HFF-Myc (cell line): ENCODE measurements at regions not wholly inside any gene's neighbourhood (a gene's known extent, or its start where the extent isn't known, plus 50 kb on each side); places are given as distances from the start of the nearest gene placed in this dataset.

Experiments used
- DNase-seq: peaks from one replicate; pipeline ENCODE4 v3.0.0-alpha.2; 2011; ENCODE audit warnings: low read depth; ENCODE audit errors: extremely low read depth
- H3K4me3 ChIP-seq: replicated peaks from 2 replicates; pipeline ENCODE4 v1.5.1; 2011; ENCODE audit warnings: low read depth, mild to moderate bottlenecking, control low read depth, low read length
- TF ChIP-seq, protein P1 (sequence below): IDR thresholded peaks from 2 replicates; pipeline ENCODE4 v1.5.1; 2012; ENCODE audit warnings: mild to moderate bottlenecking, low read depth, low read length, control low read depth; ENCODE audit errors: missing control alignments

DNA sequence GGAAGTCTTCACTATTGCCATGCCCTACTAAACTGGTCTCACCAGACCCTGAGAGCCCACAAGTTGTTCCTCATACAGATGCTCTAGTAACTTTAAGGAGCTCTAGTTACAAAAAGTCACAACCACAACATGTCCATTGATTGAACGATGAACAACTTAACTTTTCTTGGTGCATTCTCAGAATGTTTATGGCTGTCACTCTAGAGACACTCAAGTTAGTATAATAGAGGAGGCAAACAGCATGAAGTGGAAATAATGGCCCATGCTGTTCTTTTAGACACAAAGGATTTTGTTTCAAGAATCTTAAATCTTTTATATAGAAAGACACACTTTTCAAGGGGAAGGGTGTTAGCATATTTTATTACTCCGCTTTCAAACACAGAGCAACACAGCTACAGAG, 934.4 kb downstream of the HACE1 start:
- TF ChIP-seq, protein P1, sequence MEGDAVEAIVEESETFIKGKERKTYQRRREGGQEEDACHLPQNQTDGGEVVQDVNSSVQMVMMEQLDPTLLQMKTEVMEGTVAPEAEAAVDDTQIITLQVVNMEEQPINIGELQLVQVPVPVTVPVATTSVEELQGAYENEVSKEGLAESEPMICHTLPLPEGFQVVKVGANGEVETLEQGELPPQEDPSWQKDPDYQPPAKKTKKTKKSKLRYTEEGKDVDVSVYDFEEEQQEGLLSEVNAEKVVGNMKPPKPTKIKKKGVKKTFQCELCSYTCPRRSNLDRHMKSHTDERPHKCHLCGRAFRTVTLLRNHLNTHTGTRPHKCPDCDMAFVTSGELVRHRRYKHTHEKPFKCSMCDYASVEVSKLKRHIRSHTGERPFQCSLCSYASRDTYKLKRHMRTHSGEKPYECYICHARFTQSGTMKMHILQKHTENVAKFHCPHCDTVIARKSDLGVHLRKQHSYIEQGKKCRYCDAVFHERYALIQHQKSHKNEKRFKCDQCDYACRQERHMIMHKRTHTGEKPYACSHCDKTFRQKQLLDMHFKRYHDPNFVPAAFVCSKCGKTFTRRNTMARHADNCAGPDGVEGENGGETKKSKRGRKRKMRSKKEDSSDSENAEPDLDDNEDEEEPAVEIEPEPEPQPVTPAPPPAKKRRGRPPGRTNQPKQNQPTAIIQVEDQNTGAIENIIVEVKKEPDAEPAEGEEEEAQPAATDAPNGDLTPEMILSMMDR, result no peak
- no peak for DNase-seq
- no peak overlapping the region for H3K4me3 ChIP-seq

DNA sequence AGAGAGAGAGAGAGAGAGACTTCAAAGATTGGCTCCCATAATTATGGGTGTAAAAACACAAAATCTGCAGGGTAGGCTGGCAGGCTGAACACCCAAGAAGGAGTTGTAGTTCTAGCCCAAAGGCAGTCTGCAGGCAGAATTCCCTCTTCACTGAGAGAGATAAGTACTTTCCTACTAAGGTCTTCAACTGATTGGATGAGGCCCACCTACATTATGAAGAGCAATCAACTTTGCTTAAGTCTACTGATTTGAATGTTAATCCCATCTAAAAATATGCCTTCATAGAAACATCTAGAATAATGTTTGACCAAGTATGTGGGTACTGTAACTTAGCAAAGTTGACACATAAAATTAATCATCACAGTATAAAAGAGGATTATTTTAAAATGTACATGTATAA, 949.7 kb downstream of the HACE1 start:
- TF ChIP-seq, protein P1, result no peak
- H3K4me3 ChIP-seq, result no peak overlapping the region
- no peak for DNase-seq

DNA sequence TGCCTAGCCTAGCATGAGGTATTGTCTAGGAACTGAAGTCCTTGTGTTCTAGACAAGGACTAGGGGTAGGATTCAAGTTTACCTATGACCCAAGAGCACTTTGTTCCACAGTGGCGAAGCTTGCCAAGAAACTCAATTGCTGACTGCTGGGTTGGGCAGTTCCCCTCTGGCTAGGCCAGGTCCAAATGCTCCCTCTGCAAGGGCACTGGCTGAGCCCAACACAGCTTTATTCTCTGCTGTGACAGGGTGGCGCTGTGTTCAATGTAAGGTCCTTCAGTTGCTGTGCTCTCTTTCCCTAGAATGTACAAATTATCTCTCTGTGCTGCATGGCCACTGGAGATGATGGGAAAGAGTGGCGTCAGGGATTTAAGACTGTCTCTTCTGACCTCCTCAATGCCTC, 950.8 kb downstream of the HACE1 start:
- no peak overlapping the region for H3K4me3 ChIP-seq
- DNase-seq, result no peak
- TF ChIP-seq, protein P1, result no peak

DNA sequence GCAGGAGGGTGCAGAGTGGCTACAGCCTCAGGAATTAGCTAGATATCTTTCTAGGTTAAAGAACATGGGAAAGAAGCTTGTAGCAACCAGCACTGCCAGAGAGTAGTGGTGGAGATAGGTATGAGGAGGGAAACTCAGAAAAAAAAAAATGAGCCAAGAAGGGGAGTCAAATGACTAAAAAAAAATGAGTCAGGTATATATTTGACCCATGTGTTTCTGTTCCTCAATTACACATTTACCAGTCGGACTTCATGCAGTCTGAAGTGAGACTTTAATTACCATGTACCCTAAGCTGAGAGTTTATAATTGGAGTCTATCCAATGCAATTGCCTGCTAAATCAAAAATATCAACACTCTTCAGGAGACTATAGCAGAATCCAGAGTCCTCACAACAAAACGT, 964.6 kb downstream of the HACE1 start:
- TF ChIP-seq, protein P1, result no peak
- no peak for DNase-seq
- no peak overlapping the region for H3K4me3 ChIP-seq

DNA sequence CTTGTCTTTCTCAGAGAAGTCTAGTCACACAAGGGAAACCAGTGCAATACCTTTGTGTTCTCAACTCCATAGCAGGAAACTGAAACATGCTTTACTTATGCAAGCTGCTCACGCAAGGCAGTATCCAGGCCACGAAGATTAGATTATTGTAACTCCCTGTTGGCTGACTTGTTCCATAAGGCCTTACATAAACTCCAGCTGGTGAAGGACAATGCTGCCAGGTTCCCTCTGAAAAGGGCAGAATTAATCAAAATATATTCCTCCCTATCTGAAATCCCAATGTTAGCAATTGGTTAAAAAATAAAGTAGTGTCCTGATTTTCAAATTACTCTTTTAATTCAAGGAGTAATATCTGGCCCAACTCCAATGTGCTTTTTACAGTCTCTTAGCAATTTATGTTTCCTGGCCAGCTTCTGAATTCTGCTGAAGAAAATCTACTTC, 966.6 kb downstream of the HACE1 start:
- TF ChIP-seq, protein P1, result no peak
- H3K4me3 ChIP-seq, result no peak overlapping the region
- DNase-seq, result no peak

DNA sequence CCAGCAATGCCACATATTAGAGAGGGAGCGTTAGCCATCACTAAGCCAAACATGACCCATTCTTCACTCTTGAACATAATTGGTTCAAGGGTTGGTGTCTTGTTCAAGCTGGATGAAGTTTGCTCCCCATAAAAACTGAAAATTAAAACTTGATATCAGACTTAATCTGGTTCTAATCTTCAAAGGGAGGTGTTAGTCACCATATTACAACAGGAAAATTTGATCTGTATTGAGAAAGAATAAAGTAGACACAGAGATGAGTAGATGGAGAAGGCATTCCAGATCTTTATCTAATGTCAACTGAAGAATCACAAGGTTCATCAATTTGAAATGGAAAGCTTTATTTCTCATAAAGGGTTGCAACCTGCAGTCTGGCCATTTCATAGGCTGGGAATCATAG, 972.8 kb downstream of the HACE1 start:
- TF ChIP-seq, protein P1, result no peak
- no peak for DNase-seq
- H3K4me3 ChIP-seq, result no peak overlapping the region

DNA sequence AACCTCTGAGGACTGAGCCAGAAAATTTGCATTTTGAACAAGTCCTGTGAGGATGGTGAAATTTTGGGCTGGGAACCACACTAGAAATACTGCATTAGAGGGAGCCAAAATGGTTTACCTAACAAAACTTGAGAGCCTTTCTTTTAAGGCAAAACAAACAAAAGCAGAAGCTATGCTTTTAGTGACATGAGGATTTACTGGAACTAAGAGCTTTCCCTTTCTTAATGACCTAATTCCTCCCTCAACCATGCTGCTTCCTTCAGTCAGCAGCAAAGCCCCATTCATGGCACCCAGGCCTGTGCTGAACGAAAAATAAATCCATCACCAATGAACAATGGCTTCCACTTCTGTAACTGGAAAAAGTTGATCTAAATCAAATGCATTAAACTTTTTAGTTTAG, 974.3 kb downstream of the HACE1 start:
- H3K4me3 ChIP-seq, result no peak overlapping the region
- TF ChIP-seq, protein P1, result no peak
- no peak for DNase-seq
